IMR-90 (cell line): ENCODE measurements at regions not wholly inside any gene's neighbourhood (a gene's known extent, or its start where the extent isn't known, plus 50 kb on each side); places are given as distances from the start of the nearest gene placed in this dataset.

ENCODE experiments used
- ATAC-seq: fragments of 200-7000 bp; cut with Tn5 transposase; 2 replicates; pipeline ENCODE4 v1.9.1; 2020; ENCODE audit warnings: low read depth, mild to moderate bottlenecking, moderate library complexity
- BruUV-seq: library from RNA; stranded (reverse); fragments of 400-500 nt; replicated peaks from 2 replicates; lab custom pipeline; 2021; lab: Mats Ljungman, UMichigan
- CTCF ChIA-PET: fragments of 300-600 bp; formaldehyde crosslinking; extraction: SDS; loops from one replicate; lab custom pipeline; 2021; ENCODE audit warnings: antibody characterized with exemption; lab: Yijun Ruan, JAX
- POLR2A ChIA-PET: fragments of 300-600 bp; sonication (Branson Sonifier 250); formaldehyde crosslinking; loops from one replicate; lab custom pipeline; 2022; ENCODE audit warnings: antibody characterized with exemption; ENCODE audit not compliant: unreplicated experiment; lab: Charles Lee
- DNase-seq: peaks from one replicate; pipeline ENCODE4 v3.0.0; 2013
- H2AFZ ChIP-seq: replicated peaks from 2 replicates; pipeline ENCODE3; 2013; ENCODE audit warnings: low read length, mild to moderate bottlenecking; ENCODE audit not compliant: poor library complexity
- H2AK5ac ChIP-seq: 2 replicates; pipeline ENCODE4 v1.6.1; 2013; ENCODE audit warnings: low read depth, low read length, inconsistent platforms
- H2AK9ac ChIP-seq: replicated peaks from 2 replicates; pipeline ENCODE3; 2013; ENCODE audit warnings: mild to moderate bottlenecking, low read depth, low read length, moderate library complexity; ENCODE audit not compliant: poor library complexity
- H2BK120ac ChIP-seq: 2 replicates; pipeline ENCODE4 v1.6.1; 2013; ENCODE audit warnings: low read depth, low read length, inconsistent platforms
- H2BK15ac ChIP-seq: 3 replicates; pipeline ENCODE4 v1.6.1; 2013; ENCODE audit warnings: low read depth, low read length, inconsistent platforms
- H2BK20ac ChIP-seq: 2 replicates; pipeline ENCODE4 v1.6.1; 2013; ENCODE audit warnings: low read depth, mild to moderate bottlenecking, inconsistent platforms, low read length, moderate library complexity
- H2BK5ac ChIP-seq: 2 replicates; pipeline ENCODE4 v1.6.1; 2013; ENCODE audit warnings: mild to moderate bottlenecking, low read depth, low read length, inconsistent platforms; ENCODE audit not compliant: poor library complexity, severe bottlenecking
- H3K14ac ChIP-seq: replicated peaks from 2 replicates; pipeline ENCODE4 v1.6.1; 2013; ENCODE audit warnings: low read depth, low read length, inconsistent platforms
- H3K18ac ChIP-seq: 2 replicates; pipeline ENCODE4 v1.6.1; 2013; ENCODE audit warnings: low read depth, low read length, control low read depth
- H3K23ac ChIP-seq: 2 replicates; pipeline ENCODE4 v1.6.1; 2013; ENCODE audit warnings: low read depth, low read length, inconsistent platforms
- H3K27ac ChIP-seq: 2 replicates; pipeline ENCODE4 v1.5.1; 2013; ENCODE audit warnings: mild to moderate bottlenecking, control low read depth, low read length; ENCODE audit not compliant: insufficient read depth
- H3K27me3 ChIP-seq: 2 replicates; pipeline ENCODE4 v1.6.1; 2013; ENCODE audit warnings: low read length; ENCODE audit not compliant: control insufficient read depth, insufficient read depth
- H3K36me3 ChIP-seq: 2 replicates; pipeline ENCODE4 v1.6.1; 2013; ENCODE audit warnings: low read length, mixed read lengths; ENCODE audit not compliant: control insufficient read depth, insufficient read depth
- H3K4ac ChIP-seq: 2 replicates; pipeline ENCODE4 v1.6.1; 2013; ENCODE audit warnings: low read depth, low read length, inconsistent platforms
- H3K4me1 ChIP-seq: 2 replicates; pipeline ENCODE4 v1.6.1; 2013; ENCODE audit warnings: low read length, mixed read lengths; ENCODE audit not compliant: control insufficient read depth, insufficient read depth
- H3K4me2 ChIP-seq: 2 replicates; pipeline ENCODE4 v1.6.1; 2013; ENCODE audit warnings: low read depth, mild to moderate bottlenecking, control low read depth, low read length, moderate library complexity
- H3K4me3 ChIP-seq: 2 replicates; pipeline ENCODE4 v1.5.1; 2013; ENCODE audit warnings: low read depth, mild to moderate bottlenecking, control low read depth, low read length, moderate library complexity; ENCODE audit not compliant: insufficient read depth
- H3K56ac ChIP-seq: 2 replicates; pipeline ENCODE4 v1.6.1; 2013; ENCODE audit warnings: low read length, inconsistent platforms; ENCODE audit not compliant: insufficient read depth; ENCODE audit errors: extremely low read depth
- H3K79me1 ChIP-seq, 2 experiments: 2 replicates each; pipeline ENCODE4 v1.6.1; 2013; ENCODE audit warnings: low read length in 2 of 2, inconsistent platforms in 1 of 2, low read depth in 1 of 2
- H3K9ac ChIP-seq: 2 replicates; pipeline ENCODE4 v1.6.1; 2013; ENCODE audit warnings: low read depth, low read length, control low read depth
- H3K9me1 ChIP-seq: 2 replicates; pipeline ENCODE4 v1.6.1; 2013; ENCODE audit warnings: low read length, inconsistent platforms; ENCODE audit not compliant: insufficient read depth
- H3K9me3 ChIP-seq: 2 replicates; pipeline ENCODE4 v1.6.1; 2013; ENCODE audit warnings: low read length; ENCODE audit not compliant: control insufficient read depth, insufficient read depth
- H4K20me1 ChIP-seq: 2 replicates; pipeline ENCODE4 v1.6.1; 2013; ENCODE audit warnings: low read length, inconsistent platforms; ENCODE audit not compliant: insufficient read depth
- H4K5ac ChIP-seq: 2 replicates; pipeline ENCODE4 v1.6.1; 2013; ENCODE audit warnings: mild to moderate bottlenecking, low read depth, low read length, control low read depth
- H4K8ac ChIP-seq, 2 experiments: 2 replicates each; pipeline ENCODE4 v1.6.1; 2013; ENCODE audit warnings: low read depth in 2 of 2, low read length in 2 of 2, control low read depth in 1 of 2, inconsistent platforms in 1 of 2
- H4K91ac ChIP-seq: 2 replicates; pipeline ENCODE4 v1.6.1; 2013; ENCODE audit warnings: low read depth, low read length, inconsistent platforms; ENCODE audit not compliant: insufficient read depth
- CEBPB ChIP-seq: IDR thresholded peaks from 2 replicates; pipeline ENCODE4 v1.6.1; 2012; ENCODE audit warnings: low read depth, low read length, improper control_type of control experiment
- CHD1 ChIP-seq: IDR thresholded peaks from 2 replicates; pipeline ENCODE4 v1.6.1; 2012; ENCODE audit warnings: low read depth, low read length, improper control_type of control experiment
- FOS ChIP-seq: fragments of 150-350 bp; IDR thresholded peaks from 2 replicates; pipeline ENCODE4 v1.6.1; 2016; ENCODE audit warnings: low read depth, low read length
- WGBS, 2 experiments: methylation state at CpG; one replicate each; pipeline versions ENCODE4 v1.1.5 to v1.1.7; 2013; ENCODE audit warnings: missing lambda C conversion rate in 2 of 2; ENCODE audit not compliant: insufficient read length in 1 of 2; ENCODE audit errors: extremely low coverage in 2 of 2; 5-methylcytosine and 5-hydroxymethylcytosine counted together
- dilution Hi-C: fragments of 300-500 bp; cut with HindIII; formaldehyde crosslinking; loops from one replicate; pipeline ENCODE4 v1.14.3; 2018; ENCODE audit warnings: low sequenced_read_pairs; ENCODE audit not compliant: unreplicated experiment
- in situ Hi-C: fragments of 300-500 bp; cut with MboI; formaldehyde crosslinking; loops from 3 replicates; pipeline ENCODE4 v1.14.3; 2019; ENCODE audit warnings: low sequenced_read_pairs, inconsistent platforms, mixed read lengths
- intact Hi-C: fragments of 100-400 bp; cut with micrococcal nuclease; formaldehyde crosslinking; loops from 2 replicates; pipeline ENCODE4 v1.10.0; 2022

DNA sequence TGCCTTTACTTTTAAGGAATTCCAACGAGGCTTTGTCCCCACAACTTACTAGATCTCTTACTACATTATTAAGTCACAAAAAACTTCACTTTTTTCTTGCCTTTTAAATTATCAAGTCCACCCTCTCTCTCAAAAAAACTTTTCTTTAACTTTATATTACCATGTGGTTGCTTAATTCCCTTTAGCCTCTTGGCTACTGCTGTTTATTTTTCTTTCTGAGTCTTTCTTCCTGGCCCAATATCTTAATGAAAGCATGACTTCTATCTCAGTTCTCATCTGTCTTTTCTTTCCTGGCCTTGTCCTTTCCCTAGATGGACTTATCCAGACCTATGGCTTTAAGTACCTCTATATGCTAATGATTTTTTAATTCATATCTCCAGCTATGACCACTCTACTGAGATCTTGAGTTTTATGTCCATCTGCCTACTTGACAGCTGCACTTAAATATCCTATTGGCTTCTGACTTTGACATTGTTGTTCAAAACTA, 710.5 kb downstream of the RFPL4B start:
- Histone ChIP-seq H4K91ac (no peak overlapping the region), H3K79me1 (no peaks in the 10 kb centered on the region), H4K20me1 (no peaks in the 10 kb centered on the region), H3K4ac (no peak overlapping the region; the same call in 1 of the 2 replicates), H4K8ac (no peak overlapping the region), H3K27ac (no peak overlapping the region), H2BK5ac (no peak overlapping the region), H3K9me1 (no peaks in the 10 kb centered on the region; the same call in 1 of the 2 replicates), H3K14ac (no peak overlapping the region), H2BK120ac (no peak overlapping the region; the same call in 1 of the 2 replicates), H3K4me2 (no peak overlapping the region), H3K56ac (no peak overlapping the region), H3K4me3 (no peak overlapping the region), H2BK15ac (0 out of 3 replicates have a peak overlapping the region, but pooled peaks have one; percentile 1), H2BK20ac (no peak overlapping the region), H3K36me3 (no peaks in the 10 kb centered on the region), H3K4me1 (0 out of 2 replicates have a peak, but pooled peaks cover 2% of the 10 kb centered on the region), H2AFZ (no peak overlapping the region), H3K18ac (no peak overlapping the region; the same call in 1 of the 2 replicates), H2AK9ac (no peak overlapping the region), H2AK5ac (no peak overlapping the region), H3K23ac (no peak overlapping the region), H4K5ac (no peak overlapping the region; the same call in 1 of the 2 replicates), H3K27me3 (no peaks in the 10 kb centered on the region), H3K9me3 (no peaks in the 10 kb centered on the region; the same call in 1 of the 2 replicates), H3K9ac (no peak overlapping the region)
- peak; percentile 50 for DNase-seq
- ATAC-seq = peak; percentile 69
- ChIA-PET CTCF (no interaction called here), POLR2A (no interaction called here)
- intact Hi-C loops (loop anchor here (2.0 kb wide), 1 partner anchor 25 kb away; no protein-coding TSS in a partner anchor), in situ Hi-C loops (no loop called here), dilution Hi-C loops (no loop called here)
- BruUV-seq = no TSS peak
- no peak for TF ChIP-seq FOS
- TF ChIP-seq CHD1 = no peak
- peak; percentile 51; the same call in 1 of the 2 replicates for TF ChIP-seq CEBPB
- WGBS, 2 experiments = no CpG with 5 or more reads among the region's 1 CpG
